C4-2B (cell line): ENCODE measurements at regions not wholly inside any gene's neighbourhood (a gene's known extent, or its start where the extent isn't known, plus 50 kb on each side); places are given as distances from the start of the nearest gene placed in this dataset.

Experiments used
- CTCF ChIP-seq: fragments of 450-650 bp; conservative IDR thresholded peaks from 2 replicates; pipeline ENCODE4 v1.5.1; 2017; ENCODE audit warnings: mild to moderate bottlenecking
- ZFX ChIP-seq: fragments of 450-650 bp; IDR thresholded peaks from 2 replicates; pipeline ENCODE4 v1.6.1; 2017

- TF ChIP-seq CTCF = no peak
- no peak for TF ChIP-seq ZFX
Measured at GRCh38 chr3:43895573-43895972, 204.8 kb downstream of the ABHD5 start.
